A549 (cell line): ENCODE measurements at regions not wholly inside any gene's neighbourhood (a gene's known extent, or its start where the extent isn't known, plus 50 kb on each side); places are given as distances from the start of the nearest gene placed in this dataset.
"Not testable (repeated sequence)": the region's sequence is repeated elsewhere in the genome, so short reads cannot be mapped to it uniquely, and the experiment has no call there.

Experiments used
- BHLHE40 ChIP-seq: IDR thresholded peaks from 2 replicates; pipeline ENCODE4 v1.6.1; 2012; ENCODE audit warnings: low read depth, low read length, inconsistent platforms
- CBX8 ChIP-seq: fragments of 200-600 bp; sonication (generic); IDR thresholded peaks from 2 replicates; pipeline ENCODE4 v1.6.1; 2016
- CEBPB ChIP-seq, 2 experiments: fragments of >200 bp in 1 of 2; sonication (Bioruptor Twin) in 1 of 2; formaldehyde crosslinking in 1 of 2; IDR thresholded peaks; 2 replicates each; pipeline ENCODE4 v1.6.1; 2012 to 2016
- CTCF ChIP-seq: fragments of >200 bp; sonication (Bioruptor Twin); formaldehyde crosslinking; IDR thresholded peaks from 3 replicates; pipeline ENCODE4 v1.5.1; 2016
- ELK1 ChIP-seq: fragments of 150-350 bp; IDR thresholded peaks from 2 replicates; pipeline ENCODE4 v1.6.1; 2014; ENCODE audit warnings: low read depth, mild to moderate bottlenecking, low read length
- EP300 ChIP-seq, 2 experiments: fragments of >200 bp; sonication (Bioruptor Twin); formaldehyde crosslinking; IDR thresholded peaks; 2 replicates in 1 of 2; 3 replicates in 1 of 2; pipeline ENCODE4 v1.6.1; 2016 to 2017
- MAX ChIP-seq: IDR thresholded peaks from 2 replicates; pipeline ENCODE4 v1.6.1; 2012
- POLR2A ChIP-seq: IDR thresholded peaks from 2 replicates; pipeline ENCODE4 v1.6.1; 2012; ENCODE audit warnings: mild to moderate bottlenecking, low read length
- RAD21 ChIP-seq, 2 experiments: fragments of >200 bp in 1 of 2; sonication (Bioruptor Twin) in 1 of 2; formaldehyde crosslinking in 1 of 2; IDR thresholded peaks in 1 of 2; conservative IDR thresholded peaks in 1 of 2; 2 replicates in 1 of 2; 3 replicates in 1 of 2; pipeline ENCODE4 v1.6.1; 2012 to 2018; ENCODE audit warnings: inconsistent platforms in 1 of 2
- TP53 ChIP-seq: fragments of 250-450 bp; sonication (Bioruptor Pico); IDR thresholded peaks from 2 replicates; pipeline ENCODE4 v1.5.0; 2021; ENCODE audit warnings: mild to moderate bottlenecking, moderate library complexity
- ZFP36 ChIP-seq: fragments of 450-650 bp; IDR thresholded peaks from 2 replicates; pipeline ENCODE4 v1.6.1; 2014; ENCODE audit warnings: borderline replicate concordance; ENCODE audit not compliant: partially characterized antibody

- TF ChIP-seq CTCF; POLR2A; EP300 (IDR thresholded peaks at IDR 0.05); CBX8; TP53; BHLHE40; MAX; ZFP36; ELK1: not testable (repeated sequence)
- TF ChIP-seq RAD21 (conservative IDR thresholded peaks at IDR 0.05 in 1 of 2, IDR thresholded peaks at IDR 0.05 in 1 of 2) (peak in 1 of 2 experiments; percentile 12; a peak in 1 of 5 replicates), CEBPB (IDR thresholded peaks at IDR 0.05) (0 out of 4 replicates have a peak, but pooled peaks of 1 of the 2 experiments have one; percentile 22)
Measured at GRCh38 chr19:41516292-41517171, 59.4 kb upstream of the CEACAM21 start.
